Activated CD8-positive, alpha-beta T cell treated with anti-CD3 and anti-CD28 coated beads for 36 hours (primary cell): ENCODE measurements at regions not wholly inside any gene's neighbourhood (a gene's known extent, or its start where the extent isn't known, plus 50 kb on each side); places are given as distances from the start of the nearest gene placed in this dataset.

Source experiments
- ATAC-seq: fragments of 200-7000 bp; cut with Tn5 transposase; one replicate; pipeline ENCODE4 v1.10.0; 2021; ENCODE audit warnings: mild to moderate bottlenecking, moderate library complexity
- CTCF ChIA-PET: fragments of 350-600 bp; sonication (Branson Sonifier 250); formaldehyde crosslinking; loops from one replicate; lab custom pipeline; 2021; ENCODE audit warnings: antibody characterized with exemption; lab: Charles Lee
- POLR2A ChIA-PET: fragments of 350-600 bp; sonication (Branson Sonifier 250); formaldehyde crosslinking; loops from one replicate; lab custom pipeline; 2021; ENCODE audit warnings: antibody characterized with exemption; lab: Charles Lee
- DNase-seq: peaks from one replicate; pipeline ENCODE4 v3.0.0-alpha.2; 2020
- H3K27ac Mint-ChIP-seq: one replicate; pipeline ENCODE4 v1.8.0; 2021; ENCODE audit warnings: mild to moderate bottlenecking, mixed read lengths
- H3K27me3 Mint-ChIP-seq: one replicate; pipeline ENCODE4 v1.8.0; 2021; ENCODE audit warnings: mixed read lengths
- H3K36me3 Mint-ChIP-seq: one replicate; pipeline ENCODE4 v1.8.0; 2021; ENCODE audit warnings: low read depth, mixed read lengths
- H3K4me1 Mint-ChIP-seq: one replicate; pipeline ENCODE4 v1.8.0; 2021; ENCODE audit warnings: low read depth, mixed read lengths
- H3K4me3 Mint-ChIP-seq: one replicate; pipeline ENCODE4 v1.8.0; 2021; ENCODE audit warnings: mild to moderate bottlenecking, moderate library complexity, mixed read lengths
- H3K9me3 Mint-ChIP-seq: one replicate; pipeline ENCODE4 v1.8.0; 2021; ENCODE audit warnings: mixed read lengths
- intact Hi-C: fragments of 100-400 bp; cut with micrococcal nuclease; formaldehyde crosslinking; loops from one replicate; pipeline ENCODE4 v1.10.0; 2022
- TF ChIP-seq, protein P1 (sequence below): fragments of 200-600 bp; IDR thresholded peaks from one replicate; pipeline ENCODE4 v1.8.0; 2022; ENCODE audit warnings: antibody characterized with exemption, mild to moderate bottlenecking

DNA sequence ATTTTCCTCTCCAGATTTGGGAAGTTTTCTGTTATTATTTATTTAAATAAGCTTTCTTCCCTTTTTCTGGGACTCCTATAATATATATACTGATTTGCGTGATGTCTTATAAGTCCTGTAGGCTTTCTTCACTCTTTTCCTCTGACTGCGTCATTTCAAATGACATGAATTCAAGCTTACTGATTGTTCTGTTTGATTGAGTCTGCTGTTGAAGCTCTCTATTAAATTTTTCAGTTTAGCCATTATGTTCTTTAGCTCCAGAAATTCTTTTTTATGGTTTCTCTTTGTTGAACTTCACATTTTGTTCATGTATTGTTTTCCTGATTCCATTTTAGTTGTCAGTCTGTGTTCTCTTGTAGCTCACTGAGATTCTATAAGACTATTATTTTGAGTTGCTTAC, 135.8 kb upstream of the PRR23C start:
- TF ChIP-seq, protein P1, sequence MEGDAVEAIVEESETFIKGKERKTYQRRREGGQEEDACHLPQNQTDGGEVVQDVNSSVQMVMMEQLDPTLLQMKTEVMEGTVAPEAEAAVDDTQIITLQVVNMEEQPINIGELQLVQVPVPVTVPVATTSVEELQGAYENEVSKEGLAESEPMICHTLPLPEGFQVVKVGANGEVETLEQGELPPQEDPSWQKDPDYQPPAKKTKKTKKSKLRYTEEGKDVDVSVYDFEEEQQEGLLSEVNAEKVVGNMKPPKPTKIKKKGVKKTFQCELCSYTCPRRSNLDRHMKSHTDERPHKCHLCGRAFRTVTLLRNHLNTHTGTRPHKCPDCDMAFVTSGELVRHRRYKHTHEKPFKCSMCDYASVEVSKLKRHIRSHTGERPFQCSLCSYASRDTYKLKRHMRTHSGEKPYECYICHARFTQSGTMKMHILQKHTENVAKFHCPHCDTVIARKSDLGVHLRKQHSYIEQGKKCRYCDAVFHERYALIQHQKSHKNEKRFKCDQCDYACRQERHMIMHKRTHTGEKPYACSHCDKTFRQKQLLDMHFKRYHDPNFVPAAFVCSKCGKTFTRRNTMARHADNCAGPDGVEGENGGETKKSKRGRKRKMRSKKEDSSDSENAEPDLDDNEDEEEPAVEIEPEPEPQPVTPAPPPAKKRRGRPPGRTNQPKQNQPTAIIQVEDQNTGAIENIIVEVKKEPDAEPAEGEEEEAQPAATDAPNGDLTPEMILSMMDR = no peak
- Mint-ChIP-seq H3K4me1 (no peaks in the 10 kb centered on the region), H3K9me3 (peaks cover 13% of the 10 kb centered on the region), H3K27ac (no peak overlapping the region), H3K36me3 (no peaks in the 10 kb centered on the region), H3K27me3 (peaks cover 7% of the 10 kb centered on the region), H3K4me3 (no peak overlapping the region)
- ATAC-seq (no peak), DNase-seq (no peak)
- intact Hi-C loops = no loop called here
- POLR2A ChIA-PET = no interaction called here
- CTCF ChIA-PET = interaction anchor here (1.2 kb wide), 1 partner anchor 42 kb away, joined by 3 read pairs; no protein-coding TSS in a partner anchor

DNA sequence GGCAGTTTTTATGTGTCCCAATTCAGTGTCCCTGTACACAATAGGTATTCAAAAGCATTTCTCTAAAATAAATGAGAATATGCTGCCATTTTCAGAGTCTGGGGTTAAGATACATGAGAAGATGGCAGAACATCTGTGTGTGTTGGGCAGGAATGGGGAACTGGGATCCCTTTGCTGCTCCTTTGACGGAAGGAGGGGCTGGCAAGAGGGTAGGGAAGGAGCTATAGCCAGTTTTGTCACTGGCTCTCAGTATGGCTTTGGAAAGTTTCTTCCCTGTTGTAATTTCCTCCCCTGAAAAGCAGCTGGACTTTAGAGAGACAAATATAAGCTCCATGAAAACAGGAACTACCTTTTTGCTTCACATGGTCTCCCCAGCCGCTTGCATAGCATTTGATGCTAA, 137.5 kb upstream of the PRR23C start:
- no peak for DNase-seq
- intact Hi-C loops = no loop called here
- CTCF ChIA-PET = interaction anchor here (0.9 kb wide), 1 partner anchor 70 kb away, joined by 3 read pairs; no protein-coding TSS in a partner anchor

DNA sequence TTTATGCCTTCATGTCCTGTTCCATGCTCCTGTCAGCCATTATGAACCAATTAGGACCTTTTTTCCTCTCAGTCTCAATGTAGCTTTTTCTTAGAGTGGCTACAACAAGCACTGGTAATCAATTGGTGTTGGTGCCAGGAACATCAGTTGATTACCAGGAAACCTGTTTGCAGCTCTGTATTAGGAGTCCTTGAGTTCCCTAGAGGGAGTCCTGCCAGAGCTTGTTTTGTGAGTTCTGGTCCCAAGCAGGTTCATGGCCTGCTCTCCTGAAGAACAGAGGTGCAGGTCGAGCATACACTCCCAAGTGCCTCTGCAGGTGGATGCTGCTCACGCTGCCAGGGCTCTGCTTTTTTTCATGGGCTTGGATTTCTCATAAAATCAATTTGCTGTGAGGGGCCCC, 137.9 kb upstream of the PRR23C start:
- H3K27me3 Mint-ChIP-seq = peaks cover 7% of the 10 kb centered on the region
- H3K27ac Mint-ChIP-seq = no peak overlapping the region
- no peaks in the 10 kb centered on the region for H3K36me3 Mint-ChIP-seq
- intact Hi-C loops = no loop called here
- ChIA-PET CTCF (interaction anchor here (0.9 kb wide), 1 partner anchor 70 kb away, joined by 3 read pairs; no protein-coding TSS in a partner anchor), POLR2A (no interaction called here)
- no peaks in the 10 kb centered on the region for H3K4me1 Mint-ChIP-seq
- ATAC-seq (no peak), DNase-seq (no peak)
- H3K9me3 Mint-ChIP-seq = peaks cover 13% of the 10 kb centered on the region
- TF ChIP-seq, protein P1 = no peak
- H3K4me3 Mint-ChIP-seq = no peak overlapping the region

More for the DNA sequence above, 137.5 kb upstream of the PRR23C start:
- no peaks in the 10 kb centered on the region for H3K36me3 Mint-ChIP-seq
- POLR2A ChIA-PET = no interaction called here
- TF ChIP-seq, protein P1 = no peak
- H3K9me3 Mint-ChIP-seq = peaks cover 13% of the 10 kb centered on the region
- peaks cover 7% of the 10 kb centered on the region for H3K27me3 Mint-ChIP-seq
- no peak overlapping the region for H3K27ac Mint-ChIP-seq
- ATAC-seq = no peak
- no peak overlapping the region for H3K4me3 Mint-ChIP-seq
- H3K4me1 Mint-ChIP-seq = no peaks in the 10 kb centered on the region

DNA sequence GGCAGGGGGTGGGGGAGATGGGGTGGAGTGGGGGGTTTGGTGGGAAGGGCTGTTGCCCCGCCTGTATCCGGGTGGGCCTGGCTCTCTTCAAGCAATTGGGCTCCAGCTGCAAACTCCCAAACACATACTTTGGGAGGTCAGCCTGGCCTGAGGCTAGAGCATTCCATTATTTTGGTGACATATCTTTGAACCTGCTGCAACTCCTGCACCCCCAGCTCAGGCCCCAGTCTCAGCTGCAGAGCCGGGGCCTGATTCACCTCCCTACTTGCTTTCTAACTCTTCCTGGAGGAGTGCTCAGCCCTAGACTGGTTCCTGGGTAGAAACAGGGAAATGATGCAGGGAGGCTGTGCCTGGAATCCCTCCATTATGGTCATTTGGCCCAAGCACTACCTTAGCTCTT, 140.8 kb upstream of the PRR23C start:
- POLR2A ChIA-PET = no interaction called here
- no peak overlapping the region for H3K4me3 Mint-ChIP-seq
- peaks cover 8% of the 10 kb centered on the region for H3K9me3 Mint-ChIP-seq
- CTCF ChIA-PET = no interaction called here
- no peaks in the 10 kb centered on the region for H3K4me1 Mint-ChIP-seq
- no peak overlapping the region for H3K27ac Mint-ChIP-seq
- DNase-seq = no peak
- H3K36me3 Mint-ChIP-seq = no peaks in the 10 kb centered on the region
- TF ChIP-seq, protein P1 = no peak
- ATAC-seq = no peak
- H3K27me3 Mint-ChIP-seq = peaks cover 7% of the 10 kb centered on the region
- intact Hi-C loops = no loop called here

DNA sequence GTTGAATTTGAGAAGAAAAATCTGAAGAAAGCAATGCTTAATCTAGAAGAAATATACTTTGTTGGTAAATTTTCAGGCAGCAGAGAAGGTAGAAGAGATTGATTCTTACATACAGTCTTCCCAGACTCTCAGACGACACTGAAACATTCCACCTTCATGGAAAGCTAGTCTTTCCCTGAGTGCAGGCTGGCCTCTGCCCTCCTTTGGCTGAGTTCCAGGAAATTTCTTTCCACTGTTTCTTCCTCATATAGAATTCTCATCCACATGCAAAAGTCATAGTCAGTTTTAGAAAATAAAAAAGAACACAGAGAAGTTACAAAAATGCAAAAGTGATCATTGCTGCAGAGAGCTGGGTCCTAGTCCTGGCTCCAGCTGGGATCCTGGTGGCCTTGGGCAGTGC, 142.5 kb upstream of the PRR23C start:
- no peak overlapping the region for H3K4me3 Mint-ChIP-seq
- no peaks in the 10 kb centered on the region for H3K36me3 Mint-ChIP-seq
- DNase-seq (no peak), ATAC-seq (no peak)
- ChIA-PET POLR2A (no interaction called here), CTCF (interaction anchor here (0.5 kb wide), 1 partner anchor 1308 kb away, joined by 3 read pairs; no protein-coding TSS in a partner anchor)
- H3K9me3 Mint-ChIP-seq = no peaks in the 10 kb centered on the region
- TF ChIP-seq, protein P1 = no peak
- H3K27ac Mint-ChIP-seq = no peak overlapping the region
- intact Hi-C loops = no loop called here
- peaks cover 7% of the 10 kb centered on the region for H3K27me3 Mint-ChIP-seq
- no peaks in the 10 kb centered on the region for H3K4me1 Mint-ChIP-seq
